GM23338 (cell line): ENCODE measurements at regions not wholly inside any gene's neighbourhood (a gene's known extent, or its start where the extent isn't known, plus 50 kb on each side); places are given as distances from the start of the nearest gene placed in this dataset.

Experiments used
- ATAC-seq: fragments of 200-7000 bp; cut with Tn5 transposase; 3 replicates; pipeline ENCODE4 v1.9.1; 2020
- DNase-seq: peaks from one replicate; pipeline ENCODE4 v3.0.0-alpha.2; 2015; ENCODE audit warnings: low spot score
- H2AFZ ChIP-seq: fragments of 200-600 bp; sonication (generic); 2 replicates; pipeline ENCODE4 v1.8.0; 2016; ENCODE audit warnings: antibody characterized with exemption, mild to moderate bottlenecking, moderate library complexity
- H3F3A ChIP-seq: fragments of 200-600 bp; sonication (generic); replicated peaks from 2 replicates; pipeline ENCODE4 v1.8.0; 2017; ENCODE audit warnings: antibody characterized with exemption, mixed run types, low read depth
- H3K27ac ChIP-seq: fragments of 200-600 bp; sonication (generic); 2 replicates; pipeline ENCODE4 v1.6.1; 2016; ENCODE audit warnings: low read depth
- H3K27me3 ChIP-seq: fragments of 200-600 bp; sonication (generic); 2 replicates; pipeline ENCODE4 v1.8.0; 2016; ENCODE audit warnings: mild to moderate bottlenecking, mixed run types, moderate library complexity; ENCODE audit not compliant: insufficient read depth
- H3K36me3 ChIP-seq: fragments of 200-600 bp; sonication (generic); 2 replicates; pipeline ENCODE4 v1.8.0; 2016; ENCODE audit warnings: mild to moderate bottlenecking; ENCODE audit not compliant: insufficient read depth
- H3K4me1 ChIP-seq: fragments of 200-600 bp; sonication (generic); 2 replicates; pipeline ENCODE4 v1.8.0; 2016; ENCODE audit warnings: mild to moderate bottlenecking, moderate library complexity; ENCODE audit not compliant: insufficient read depth
- H3K4me2 ChIP-seq: fragments of 200-600 bp; sonication (generic); 2 replicates; pipeline ENCODE4 v1.7.1; 2017; ENCODE audit warnings: mixed run types
- H3K4me3 ChIP-seq: fragments of 200-600 bp; sonication (generic); 2 replicates; pipeline ENCODE4 v1.6.1; 2016; ENCODE audit warnings: mixed run types
- H3K79me2 ChIP-seq: fragments of 200-600 bp; sonication (generic); replicated peaks from 2 replicates; pipeline ENCODE4 v1.8.0; 2017; ENCODE audit warnings: mild to moderate bottlenecking; ENCODE audit not compliant: insufficient read depth
- H3K9me2 ChIP-seq: fragments of 200-600 bp; sonication (generic); 2 replicates; pipeline ENCODE4 v1.8.0; 2017; ENCODE audit not compliant: insufficient read depth
- H4K20me1 ChIP-seq: fragments of 200-600 bp; sonication (generic); replicated peaks from 2 replicates; pipeline ENCODE4 v1.8.0; 2017; ENCODE audit warnings: mild to moderate bottlenecking; ENCODE audit not compliant: insufficient read depth
- H3K27ac Mint-ChIP-seq: 2 replicates; pipeline ENCODE4 v1.8.0; 2020; ENCODE audit warnings: inconsistent platforms, mild to moderate bottlenecking, moderate library complexity, mixed read lengths
- H3K27me3 Mint-ChIP-seq: 3 replicates; pipeline ENCODE4 v1.8.0; 2022; ENCODE audit warnings: low read depth, mild to moderate bottlenecking, moderate library complexity, mixed read lengths, inconsistent platforms; ENCODE audit not compliant: insufficient read depth, poor library complexity
- H3K36me3 Mint-ChIP-seq: 3 replicates; pipeline ENCODE4 v1.8.0; 2021; ENCODE audit warnings: low read depth, mild to moderate bottlenecking, inconsistent platforms, moderate library complexity, mixed read lengths
- H3K4me1 Mint-ChIP-seq: 3 replicates; pipeline ENCODE4 v1.8.0; 2020; ENCODE audit warnings: mild to moderate bottlenecking, inconsistent platforms, mixed read lengths
- H3K4me3 Mint-ChIP-seq: 3 replicates; pipeline ENCODE4 v1.8.0; 2021; ENCODE audit warnings: moderate library complexity, mild to moderate bottlenecking, inconsistent platforms, mixed read lengths
- H3K9me3 Mint-ChIP-seq: 3 replicates; pipeline ENCODE4 v1.8.0; 2020; ENCODE audit warnings: moderate library complexity, mild to moderate bottlenecking, inconsistent platforms, mixed read lengths
- ETS1 ChIP-seq: IDR thresholded peaks from 2 replicates; pipeline ENCODE4 v1.6.1; 2016; ENCODE audit warnings: antibody characterized with exemption
- EZH2phosphoT487 ChIP-seq: fragments of 200-600 bp; sonication (generic); IDR thresholded peaks from one replicate; pipeline ENCODE4 v1.8.1; 2018; ENCODE audit warnings: antibody characterized with exemption; ENCODE audit not compliant: unreplicated experiment
- ZNF331 ChIP-seq: fragments of 250-450 bp; sonication (Bioruptor Pico); IDR thresholded peaks from 2 replicates; pipeline ENCODE4 v1.5.0; 2020; ENCODE audit warnings: low read depth, mild to moderate bottlenecking, moderate library complexity
- ZNF462 ChIP-seq: fragments of 250-450 bp; sonication (Bioruptor Pico); IDR thresholded peaks from 2 replicates; pipeline ENCODE4 v1.5.0; 2020; ENCODE audit warnings: mild to moderate bottlenecking, moderate library complexity

GRCh38 chr9:18002718-18003438 lies 424.0 kb downstream of the SH3GL2 start (continued):
- no peak for TF ChIP-seq ZNF462 (CRISPR knock-in tag)

GRCh38 chr9:18006591-18006990 lies 427.7 kb downstream of the SH3GL2 start:
- no peaks in the 10 kb centered on the region for H3K4me1 ChIP-seq
- ATAC-seq (no peak), DNase-seq (no peak)
- H3K36me3 ChIP-seq, result no peaks in the 10 kb centered on the region
- H4K20me1 ChIP-seq, result no peaks in the 10 kb centered on the region
- no peaks in the 10 kb centered on the region for H3K27me3 ChIP-seq
- H3K27ac ChIP-seq, result no peak overlapping the region
- Mint-ChIP-seq H3K27me3 (no peaks in the 10 kb centered on the region), H3K4me1 (no peaks in the 10 kb centered on the region), H3K27ac (no peak overlapping the region), H3K36me3 (no peaks in the 10 kb centered on the region), H3K4me3 (no peak overlapping the region), H3K9me3 (no peaks in the 10 kb centered on the region)
- no peaks in the 10 kb centered on the region for H3K9me2 ChIP-seq
- H3K4me2 ChIP-seq, result no peak overlapping the region
- no peaks in the 10 kb centered on the region for H3F3A ChIP-seq
- no peak overlapping the region for H3K4me3 ChIP-seq
- no peak for TF ChIP-seq ZNF331 (CRISPR knock-in tag)
- TF ChIP-seq EZH2phosphoT487, result no peak
- no peak for TF ChIP-seq ETS1
- H3K79me2 ChIP-seq, result no peaks in the 10 kb centered on the region
- H2AFZ ChIP-seq, result no peak overlapping the region
